Lower leg skin (tissue), 3 donors: ENCODE measurements at regions not wholly inside any gene's neighbourhood (a gene's known extent, or its start where the extent isn't known, plus 50 kb on each side); places are given as distances from the start of the nearest gene placed in this dataset.

ENCODE experiments used
- POLR2A ChIP-seq, 2 donors: fragments of 450-650 bp; IDR thresholded peaks; one replicate each; pipeline ENCODE4 v1.6.1; 2016 to 2017; ENCODE audit warnings: antibody characterized with exemption in 2 of 2, mild to moderate bottlenecking in 1 of 2, moderate library complexity in 1 of 2
- TF ChIP-seq, protein P1 (sequence below), 3 donors: fragments of 450-650 bp; IDR thresholded peaks; one replicate each; pipeline ENCODE4 v1.5.1; 2016; ENCODE audit warnings: antibody characterized with exemption in 3 of 3, mild to moderate bottlenecking in 3 of 3, moderate library complexity in 2 of 3

GRCh38 chr6:97978855-97979271, 695.8 kb upstream of the MMS22L start:
- no peak for TF ChIP-seq POLR2A (IDR thresholded peaks at IDR 0.05)
- TF ChIP-seq, protein P1, sequence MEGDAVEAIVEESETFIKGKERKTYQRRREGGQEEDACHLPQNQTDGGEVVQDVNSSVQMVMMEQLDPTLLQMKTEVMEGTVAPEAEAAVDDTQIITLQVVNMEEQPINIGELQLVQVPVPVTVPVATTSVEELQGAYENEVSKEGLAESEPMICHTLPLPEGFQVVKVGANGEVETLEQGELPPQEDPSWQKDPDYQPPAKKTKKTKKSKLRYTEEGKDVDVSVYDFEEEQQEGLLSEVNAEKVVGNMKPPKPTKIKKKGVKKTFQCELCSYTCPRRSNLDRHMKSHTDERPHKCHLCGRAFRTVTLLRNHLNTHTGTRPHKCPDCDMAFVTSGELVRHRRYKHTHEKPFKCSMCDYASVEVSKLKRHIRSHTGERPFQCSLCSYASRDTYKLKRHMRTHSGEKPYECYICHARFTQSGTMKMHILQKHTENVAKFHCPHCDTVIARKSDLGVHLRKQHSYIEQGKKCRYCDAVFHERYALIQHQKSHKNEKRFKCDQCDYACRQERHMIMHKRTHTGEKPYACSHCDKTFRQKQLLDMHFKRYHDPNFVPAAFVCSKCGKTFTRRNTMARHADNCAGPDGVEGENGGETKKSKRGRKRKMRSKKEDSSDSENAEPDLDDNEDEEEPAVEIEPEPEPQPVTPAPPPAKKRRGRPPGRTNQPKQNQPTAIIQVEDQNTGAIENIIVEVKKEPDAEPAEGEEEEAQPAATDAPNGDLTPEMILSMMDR (IDR thresholded peaks at IDR 0.05) = no peak
